T-helper 1 cell treated with Interleukin-12 subunit alpha and Interleukin-12 subunit beta and Interleukin-4 antibody, amounts not matched to agents 30 ng/mL and 1 ng/mL, for 36 hours (primary cell): ENCODE measurements at regions not wholly inside any gene's neighbourhood (a gene's known extent, or its start where the extent isn't known, plus 50 kb on each side); places are given as distances from the start of the nearest gene placed in this dataset.

Experiments used
- intact Hi-C: fragments of 100-400 bp; cut with micrococcal nuclease; formaldehyde crosslinking; loops from one replicate; pipeline ENCODE4 v1.15.1; 2024

GRCh38 chr2:128401680-128402079 lies 83.0 kb upstream of the HS6ST1 start:
- intact Hi-C loops: no loop called here

DNA sequence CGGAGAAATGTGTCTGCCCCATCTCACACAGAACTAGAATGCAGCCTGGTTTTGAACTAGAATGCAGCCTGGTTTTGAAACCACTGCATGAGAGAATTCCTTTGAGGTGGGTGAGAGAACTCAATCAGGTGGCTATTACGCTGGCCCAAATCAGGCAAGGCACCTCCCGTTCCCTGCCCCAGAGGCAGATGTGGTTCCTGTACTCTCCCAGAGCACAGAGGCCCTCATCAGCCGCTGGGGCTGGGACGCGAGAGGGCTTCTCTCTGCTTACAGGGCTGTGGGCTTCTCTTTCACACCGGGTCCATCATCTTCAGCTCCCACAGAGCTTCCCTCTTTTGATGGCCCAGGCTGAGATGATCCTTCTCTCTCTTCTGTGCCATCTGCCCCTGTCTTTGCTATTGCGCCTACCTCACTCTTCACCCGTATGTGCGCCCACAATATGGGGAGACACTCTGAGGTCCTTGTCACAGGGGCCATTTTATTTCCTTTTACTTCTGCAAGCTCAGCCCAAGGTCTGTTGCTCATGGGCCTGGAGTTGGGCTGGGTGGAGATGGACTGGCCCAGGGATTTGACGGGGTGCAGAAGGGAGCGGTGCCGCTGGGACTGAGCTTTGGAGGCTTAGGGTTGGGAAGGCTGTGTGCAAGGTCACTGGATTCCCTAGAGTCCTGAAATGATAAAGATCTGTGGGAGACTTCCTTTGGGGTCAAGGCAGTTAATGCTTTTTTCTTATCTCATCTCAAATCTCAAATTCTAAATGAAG lies 84.4 kb upstream of the HS6ST1 start:
- intact Hi-C loops: no loop called here

GRCh38 chr2:128403814-128404708 lies 85.4 kb upstream of the HS6ST1 start:
- intact Hi-C loops: no loop called here

DNA sequence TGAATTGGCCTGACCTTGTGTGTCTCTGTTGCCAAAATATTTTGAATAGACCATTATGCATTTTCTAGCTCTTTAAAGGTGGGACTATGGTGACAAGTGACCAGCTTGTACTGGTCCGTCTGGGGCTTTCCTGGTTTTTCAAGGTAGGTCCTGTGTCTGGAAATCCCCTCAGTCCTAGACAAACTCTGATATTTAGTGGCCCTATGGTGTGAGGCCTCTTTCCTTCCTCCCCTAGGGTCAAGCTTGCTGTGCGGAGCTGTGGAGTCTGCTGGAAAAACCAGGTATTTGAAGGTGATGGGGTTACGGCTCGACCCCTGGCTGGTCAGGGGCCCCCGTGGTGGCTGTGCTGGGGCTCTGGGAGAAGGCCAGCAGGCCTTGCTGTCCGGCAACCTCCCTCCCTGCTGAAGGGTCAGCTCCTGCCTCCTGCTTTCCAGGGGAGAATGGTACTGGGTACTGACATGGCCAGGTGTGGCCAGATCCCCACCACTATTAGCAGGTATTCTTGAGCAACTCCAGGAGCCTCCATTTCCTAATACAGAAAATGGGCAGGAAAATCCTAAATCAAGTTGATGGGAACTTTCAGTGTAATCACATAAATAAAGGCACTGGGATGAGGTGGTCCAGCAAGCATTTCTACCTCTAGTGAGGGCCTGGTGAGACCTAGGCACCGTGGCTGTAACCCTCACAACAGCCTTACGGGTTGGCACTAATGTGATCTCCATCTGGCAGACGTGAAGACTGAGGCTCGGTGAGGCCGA lies 86.2 kb upstream of the HS6ST1 start:
- intact Hi-C loops: no loop called here

- intact Hi-C loops: no loop called here
Observed at GRCh38 chr2:128405467-128405900, 86.8 kb upstream of the HS6ST1 start.

DNA sequence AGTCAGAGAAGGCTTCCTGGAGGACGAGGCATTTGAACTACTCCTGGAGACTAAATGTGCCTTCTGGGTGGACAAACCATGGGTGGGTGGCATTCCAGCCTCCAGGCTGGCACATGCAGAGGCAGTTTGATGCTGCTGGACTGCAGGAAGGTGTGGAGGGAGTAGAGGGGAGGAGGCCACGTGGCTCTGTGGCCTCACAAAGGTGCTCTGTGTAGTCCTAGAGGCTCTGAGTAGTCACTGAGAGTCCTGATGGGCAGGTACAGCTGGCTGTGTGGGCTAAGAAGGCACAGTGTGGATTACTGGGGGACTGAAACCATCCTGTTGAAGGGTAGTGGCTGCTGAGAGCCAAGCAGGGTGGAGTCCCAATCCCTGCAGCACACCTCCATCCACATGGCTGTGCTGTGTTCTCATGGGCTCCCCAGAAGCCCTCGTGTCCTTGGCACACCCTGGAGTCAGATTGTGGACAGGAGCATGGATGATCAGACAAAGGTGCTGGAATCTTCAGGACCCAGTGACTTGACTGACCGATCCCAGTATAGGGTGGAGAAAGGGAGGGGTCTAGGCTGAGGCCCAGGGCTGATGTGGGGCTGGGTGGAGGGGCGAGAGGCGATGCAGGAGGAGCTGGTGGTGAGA lies 87.4 kb upstream of the HS6ST1 start:
- intact Hi-C loops: no loop called here

DNA sequence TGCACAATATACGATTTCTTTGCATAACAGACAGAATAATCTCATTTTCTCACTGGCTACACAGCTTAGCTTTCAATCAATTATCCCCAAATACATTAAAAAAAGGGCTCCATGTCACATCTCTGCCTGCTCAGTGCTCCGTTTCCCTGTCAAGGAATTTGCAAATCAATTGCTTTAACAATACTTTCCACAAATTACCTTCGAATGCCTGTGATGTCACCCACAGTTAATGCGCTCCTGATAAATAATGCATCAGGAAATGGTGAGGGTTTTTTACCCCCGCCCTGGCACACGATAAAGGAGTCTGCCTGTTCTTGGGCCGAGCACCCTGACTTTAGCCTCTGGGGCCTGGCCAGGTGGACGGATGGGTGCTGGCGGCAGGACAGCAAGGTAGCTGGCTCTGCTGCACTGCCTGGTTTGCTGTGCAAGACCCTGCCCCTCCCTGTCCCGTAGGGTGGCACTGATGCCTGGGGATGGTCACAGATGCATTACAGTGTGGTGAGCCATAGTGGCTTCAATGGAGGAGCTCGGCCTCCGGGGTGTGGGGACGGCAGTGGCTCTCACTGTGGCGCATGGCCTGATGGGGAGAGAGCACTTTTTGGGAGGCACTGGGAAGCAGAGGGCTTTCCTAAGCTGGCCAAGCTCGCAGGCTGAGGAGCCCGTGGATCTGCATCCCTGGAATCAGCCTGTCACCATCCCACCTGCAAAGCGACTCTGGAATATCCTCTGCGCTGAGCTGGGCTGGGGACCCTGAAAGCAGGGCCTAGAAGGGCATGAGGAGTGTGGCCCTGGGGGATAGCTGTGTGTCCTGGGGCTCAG lies 88.3 kb upstream of the HS6ST1 start:
- intact Hi-C loops: no loop called here

GRCh38 chr2:128408349-128409305 lies 90.0 kb upstream of the HS6ST1 start:
- intact Hi-C loops: no loop called here

GRCh38 chr2:128409326-128410034 lies 90.8 kb upstream of the HS6ST1 start:
- intact Hi-C loops: no loop called here

DNA sequence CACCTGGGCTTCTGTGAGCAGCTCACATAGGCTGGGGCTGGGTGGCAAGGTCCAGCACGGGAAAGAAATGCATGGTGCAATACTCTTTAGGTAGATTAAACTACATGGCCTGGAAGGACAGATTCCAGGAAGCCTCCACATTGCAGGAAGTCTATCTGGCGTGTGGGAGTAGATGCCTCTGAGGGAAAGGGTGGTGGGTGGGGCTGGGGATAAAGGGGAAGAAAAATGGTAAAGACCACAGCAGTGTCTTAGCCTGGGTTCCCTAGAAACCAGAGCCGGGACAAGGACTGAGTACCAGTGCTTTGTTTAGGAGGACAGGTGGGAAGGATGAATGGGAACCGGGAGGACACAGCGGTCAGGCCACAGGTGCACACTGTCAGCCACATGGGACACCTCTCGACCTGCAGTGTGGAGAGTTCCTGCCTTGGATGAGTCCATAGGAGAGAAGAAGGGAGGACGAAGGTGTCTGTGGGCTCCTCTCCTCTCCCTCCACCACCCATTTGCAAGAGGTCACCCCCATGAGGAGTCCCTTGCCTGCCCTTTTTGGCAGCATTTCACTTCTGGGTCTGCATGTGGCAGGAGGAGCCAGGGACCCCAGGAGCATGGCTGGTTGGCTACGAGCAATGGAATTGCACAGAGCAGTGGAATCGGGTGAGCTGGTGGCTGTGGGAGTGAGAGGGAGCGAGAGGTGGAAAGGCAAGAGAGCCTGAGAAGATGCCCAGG lies 91.5 kb upstream of the HS6ST1 start:
- intact Hi-C loops: no loop called here

GRCh38 chr2:128410758-128411215 lies 92.1 kb upstream of the HS6ST1 start:
- intact Hi-C loops: no loop called here

GRCh38 chr2:128411431-128411830 lies 92.8 kb upstream of the HS6ST1 start:
- intact Hi-C loops: no loop called here

- intact Hi-C loops: no loop called here
Observed at GRCh38 chr2:128412181-128412871, 93.7 kb upstream of the HS6ST1 start.

DNA sequence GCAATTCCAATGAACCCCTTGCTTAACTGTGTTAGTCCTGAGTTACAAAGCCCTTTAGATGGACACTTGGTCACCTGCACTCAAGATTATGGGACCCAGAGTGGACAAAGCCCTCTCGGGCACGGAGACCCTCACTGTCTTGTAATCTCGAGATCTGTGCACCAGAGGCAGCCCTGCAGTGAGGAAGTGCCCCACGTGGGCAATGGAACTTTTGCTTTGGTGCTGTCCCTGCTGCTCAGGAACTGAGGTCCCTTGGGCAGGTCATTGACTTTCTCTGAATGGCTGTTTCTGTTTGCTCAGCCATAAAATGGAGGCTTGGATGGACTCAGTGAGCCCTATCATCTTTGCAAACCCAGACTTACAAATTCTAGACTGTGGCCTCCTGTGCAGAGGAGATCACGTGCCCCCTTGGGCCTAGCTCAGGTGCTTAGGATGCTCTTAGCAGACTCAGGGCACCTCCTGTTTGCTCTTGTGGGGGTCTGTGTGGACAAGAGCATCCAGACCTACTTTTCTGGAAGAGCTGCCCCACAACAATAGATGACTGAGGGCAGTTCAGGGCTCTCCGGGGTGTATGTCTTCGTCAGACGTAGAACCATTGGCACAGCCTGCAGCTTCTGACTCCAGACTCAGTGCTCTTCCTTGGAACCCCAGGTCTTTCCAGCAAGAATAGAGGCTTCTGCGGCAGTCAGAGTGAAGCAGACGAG lies 94.5 kb upstream of the HS6ST1 start:
- intact Hi-C loops: no loop called here

DNA sequence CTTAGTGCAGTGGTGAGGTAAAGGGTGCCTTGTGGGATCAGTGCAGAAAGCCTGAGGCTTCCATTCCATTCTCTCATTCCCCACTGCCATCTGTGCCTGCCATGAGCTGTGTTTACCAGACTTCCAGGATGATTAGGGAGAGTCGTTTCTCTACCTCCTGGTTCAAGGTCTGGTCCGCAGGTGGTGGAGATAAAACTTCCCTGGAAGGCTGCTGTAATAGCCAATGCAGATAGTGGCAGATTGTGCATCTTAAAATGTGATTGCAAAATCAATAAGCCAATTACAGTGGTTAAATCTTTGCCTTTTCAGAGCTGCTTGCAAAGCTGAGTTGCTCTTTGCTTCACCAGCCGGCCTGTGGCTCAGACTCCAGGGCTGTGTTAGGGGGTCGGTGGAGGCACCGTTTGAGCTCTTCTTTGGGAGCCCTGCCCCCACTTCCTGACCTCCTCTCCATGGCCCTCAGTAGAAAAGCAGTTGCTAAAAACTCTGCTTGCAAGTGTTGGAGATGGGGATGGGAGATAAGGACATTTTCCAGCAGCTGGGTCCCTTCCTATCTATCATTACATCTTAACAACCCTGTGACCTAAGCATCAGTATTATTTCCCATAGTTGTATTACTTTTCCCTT lies 95.2 kb upstream of the HS6ST1 start:
- intact Hi-C loops: no loop called here

- intact Hi-C loops: no loop called here
Observed at GRCh38 chr2:128414351-128414750, 95.7 kb upstream of the HS6ST1 start.
